ENCODE measurements at regions not wholly inside any gene's neighbourhood (a gene's known extent, or its start where the extent isn't known, plus 50 kb on each side); places are given as distances from the start of the nearest gene placed in this dataset.

DNA sequence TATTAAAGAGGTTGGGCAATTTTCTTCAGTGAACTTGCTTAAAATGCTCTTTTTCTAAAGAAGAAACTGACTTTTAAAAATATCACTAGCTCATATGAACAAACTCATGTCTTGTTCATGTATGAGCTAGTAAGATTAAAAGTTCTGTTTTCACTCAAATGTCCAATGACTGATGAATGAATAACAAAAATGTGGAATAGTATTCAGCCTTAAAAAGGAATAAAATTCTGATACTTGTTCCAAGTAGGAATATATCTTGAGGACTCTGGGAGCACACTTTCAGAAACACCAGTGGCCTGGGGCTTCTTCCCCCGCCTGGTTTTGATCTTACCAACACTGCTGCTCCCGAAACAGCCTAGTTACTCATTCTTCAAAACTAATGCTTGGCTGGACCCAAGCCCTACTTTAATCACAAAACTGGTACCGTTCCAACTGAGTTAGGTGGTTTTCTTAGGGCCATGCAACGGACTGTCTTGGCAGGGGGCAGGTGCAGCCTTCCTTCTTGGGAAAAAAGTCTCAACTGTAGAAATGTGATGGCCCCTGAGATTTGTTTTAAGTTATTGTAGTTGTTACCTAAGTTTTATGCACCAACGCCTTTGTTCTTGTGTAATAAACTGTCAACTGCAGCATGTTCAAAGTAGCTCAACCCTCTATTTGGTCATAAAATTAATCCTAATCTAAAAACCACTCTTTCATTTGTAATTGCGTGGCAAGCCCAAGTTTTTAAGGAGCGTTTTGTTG lies 116.0 kb downstream of the ETS2 start:
- TF ChIP-seq, protein P1, sequence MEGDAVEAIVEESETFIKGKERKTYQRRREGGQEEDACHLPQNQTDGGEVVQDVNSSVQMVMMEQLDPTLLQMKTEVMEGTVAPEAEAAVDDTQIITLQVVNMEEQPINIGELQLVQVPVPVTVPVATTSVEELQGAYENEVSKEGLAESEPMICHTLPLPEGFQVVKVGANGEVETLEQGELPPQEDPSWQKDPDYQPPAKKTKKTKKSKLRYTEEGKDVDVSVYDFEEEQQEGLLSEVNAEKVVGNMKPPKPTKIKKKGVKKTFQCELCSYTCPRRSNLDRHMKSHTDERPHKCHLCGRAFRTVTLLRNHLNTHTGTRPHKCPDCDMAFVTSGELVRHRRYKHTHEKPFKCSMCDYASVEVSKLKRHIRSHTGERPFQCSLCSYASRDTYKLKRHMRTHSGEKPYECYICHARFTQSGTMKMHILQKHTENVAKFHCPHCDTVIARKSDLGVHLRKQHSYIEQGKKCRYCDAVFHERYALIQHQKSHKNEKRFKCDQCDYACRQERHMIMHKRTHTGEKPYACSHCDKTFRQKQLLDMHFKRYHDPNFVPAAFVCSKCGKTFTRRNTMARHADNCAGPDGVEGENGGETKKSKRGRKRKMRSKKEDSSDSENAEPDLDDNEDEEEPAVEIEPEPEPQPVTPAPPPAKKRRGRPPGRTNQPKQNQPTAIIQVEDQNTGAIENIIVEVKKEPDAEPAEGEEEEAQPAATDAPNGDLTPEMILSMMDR (IDR thresholded peaks at IDR 0.05; ENCODE audit: insufficient read depth, low read length) = no peak
- no peak for TF ChIP-seq POLR2AphosphoS5 (IDR thresholded peaks at IDR 0.05; ENCODE audit: low read depth)

Measured in HL-60 (cell line).